WERI-Rb-1 (cell line): ENCODE measurements at regions not wholly inside any gene's neighbourhood (a gene's known extent, or its start where the extent isn't known, plus 50 kb on each side); places are given as distances from the start of the nearest gene placed in this dataset.

Experiments
- DNase-seq: peaks from one replicate; pipeline ENCODE4 v3.0.0-alpha.2; 2020
- H3K27ac ChIP-seq: fragments of 250-450 bp; sonication (Bioruptor Pico); 2 replicates; pipeline ENCODE4 v1.5.1; 2020; ENCODE audit warnings: mild to moderate bottlenecking, moderate library complexity
- H3K27me3 ChIP-seq: fragments of 250-450 bp; sonication (Bioruptor Pico); 2 replicates; pipeline ENCODE4 v1.5.1; 2021; ENCODE audit warnings: mild to moderate bottlenecking, low read depth, moderate library complexity; ENCODE audit not compliant: insufficient read depth, severe bottlenecking
- H3K36me3 ChIP-seq: fragments of 250-450 bp; sonication (Bioruptor Pico); 2 replicates; pipeline ENCODE4 v1.5.1; 2020; ENCODE audit warnings: mild to moderate bottlenecking, moderate library complexity
- H3K4me3 ChIP-seq: 2 replicates; pipeline ENCODE4 v1.5.1; 2011; ENCODE audit warnings: low read depth, mild to moderate bottlenecking, control low read depth, low read length
- H3K9me3 ChIP-seq: fragments of 250-450 bp; sonication (Bioruptor Pico); 2 replicates; pipeline ENCODE4 v1.5.1; 2021; ENCODE audit warnings: mild to moderate bottlenecking, moderate library complexity; ENCODE audit not compliant: severe bottlenecking
- CTCF ChIP-seq: IDR thresholded peaks from 2 replicates; pipeline ENCODE4 v1.5.1; 2011; ENCODE audit warnings: low read depth, mild to moderate bottlenecking, control low read depth, inconsistent platforms, low read length

- TF ChIP-seq CTCF: no peak
- peaks cover 88% of the 10 kb centered on the region for H3K27me3 ChIP-seq
- H3K36me3 ChIP-seq: no peaks in the 10 kb centered on the region
- H3K9me3 ChIP-seq: peaks cover under 1% of the 10 kb centered on the region
- no peak overlapping the region for H3K27ac ChIP-seq
- H3K4me3 ChIP-seq: no peak overlapping the region
- no peak for DNase-seq
Observed at GRCh38 chr2:20900052-20900636, 77.2 kb upstream of the LDAH start.

- no peak for DNase-seq
- no peaks in the 10 kb centered on the region for H3K36me3 ChIP-seq
- H3K27me3 ChIP-seq: peaks cover 86% of the 10 kb centered on the region
- TF ChIP-seq CTCF: no peak
- no peak overlapping the region for H3K4me3 ChIP-seq
- no peak overlapping the region for H3K27ac ChIP-seq
- peaks cover 3% of the 10 kb centered on the region for H3K9me3 ChIP-seq
Observed at GRCh38 chr2:20897874-20898453, 75.1 kb upstream of the LDAH start.

GRCh38 chr2:20897047-20897446 lies 74.1 kb upstream of the LDAH start:
- TF ChIP-seq CTCF: no peak
- H3K9me3 ChIP-seq: peaks cover 3% of the 10 kb centered on the region
- H3K36me3 ChIP-seq: no peaks in the 10 kb centered on the region

GRCh38 chr2:20884829-20885228 lies 61.9 kb upstream of the LDAH start:
- no peaks in the 10 kb centered on the region for H3K36me3 ChIP-seq
- peaks cover 30% of the 10 kb centered on the region for H3K9me3 ChIP-seq
- H3K27ac ChIP-seq: no peak overlapping the region
- H3K27me3 ChIP-seq: peaks cover 78% of the 10 kb centered on the region
- no peak overlapping the region for H3K4me3 ChIP-seq
- TF ChIP-seq CTCF: no peak
- no peak for DNase-seq

More at GRCh38 chr2:20897047-20897446, 74.1 kb upstream of the LDAH start:
- Histone ChIP-seq H3K27me3 (peaks cover 79% of the 10 kb centered on the region), H3K4me3 (no peak overlapping the region), H3K27ac (no peak overlapping the region)
- no peak for DNase-seq

- Histone ChIP-seq H3K27ac (no peak overlapping the region), H3K4me3 (no peak overlapping the region), H3K27me3 (peaks cover 93% of the 10 kb centered on the region), H3K9me3 (peaks cover 35% of the 10 kb centered on the region), H3K36me3 (no peaks in the 10 kb centered on the region)
- DNase-seq: no peak
- no peak for TF ChIP-seq CTCF
Observed at GRCh38 chr2:20882466-20883170, 59.7 kb upstream of the LDAH start.
